HCT116 (cell line): ENCODE measurements at regions not wholly inside any gene's neighbourhood (a gene's known extent, or its start where the extent isn't known, plus 50 kb on each side); places are given as distances from the start of the nearest gene placed in this dataset.

ENCODE experiments used
- ATAC-seq: fragments of 200-7000 bp; cut with Tn5 transposase; 2 replicates; pipeline ENCODE4 v1.9.1; 2020; ENCODE audit warnings: mild to moderate bottlenecking, moderate library complexity
- BruUV-seq: library from RNA; stranded (reverse); fragments of 400-500 nt; replicated peaks from 2 replicates; lab custom pipeline; 2021; lab: Mats Ljungman, UMichigan
- CTCF ChIA-PET: fragments of 300-600 bp; sonication (Branson Sonifier 250); formaldehyde crosslinking; loops from one replicate; lab custom pipeline; 2021; ENCODE audit warnings: antibody characterized with exemption; lab: Charles Lee
- POLR2A ChIA-PET: fragments of 300-600, 350-600 bp; sonication (Branson Sonifier 250); formaldehyde crosslinking; loops from one replicate; lab custom pipeline; 2021; ENCODE audit warnings: antibody characterized with exemption; lab: Charles Lee
- RAD21 ChIA-PET, 2 experiments: fragments of 300-600 bp; sonication (Branson Sonifier 250); formaldehyde crosslinking; loops; one replicate each; lab custom pipeline; 2023; ENCODE audit warnings: low total read pairs in 2 of 2; ENCODE audit not compliant: uncharacterized antibody in 2 of 2, unreplicated experiment in 2 of 2, low non-redundant PET in 1 of 2; lab: Charles Lee
- DNase-seq: peaks from one replicate; pipeline ENCODE4 v3.0.0-alpha.2; 2010; ENCODE audit warnings: low read depth, low spot score
- H2AFZ ChIP-seq: fragments of 200-600 bp; shearing (Covaris generic), sonication (generic); 2 replicates; pipeline ENCODE4 v1.6.1; 2017; ENCODE audit warnings: low read depth, mixed run types, mixed read lengths, antibody characterized with exemption, low read length; ENCODE audit not compliant: poor library complexity, severe bottlenecking
- H3K27ac ChIP-seq: 2 replicates; pipeline ENCODE4 v1.5.1; 2012; ENCODE audit warnings: low read depth, low read length
- H3K27me3 ChIP-seq: fragments of 200-600 bp; sonication (generic); 2 replicates; pipeline ENCODE4 v1.6.1; 2016; ENCODE audit warnings: mixed run types, low read length, mixed read lengths; ENCODE audit not compliant: insufficient read depth
- H3K36me3 ChIP-seq, 2 experiments: fragments of 200-500 bp in 1 of 2; fragments of 200-600 bp in 1 of 2; sonication (Bioruptor generic) in 1 of 2; sonication (generic) in 1 of 2; 2 replicates each; pipeline versions ENCODE4 v1.5.1 to v1.6.1; 2014 to 2016; ENCODE audit warnings: low read length in 2 of 2, inconsistent platforms in 1 of 2, mixed read lengths in 1 of 2, mixed run types in 1 of 2; ENCODE audit not compliant: insufficient read depth in 2 of 2, control insufficient read depth in 1 of 2
- H3K4me1 ChIP-seq, 2 experiments: fragments of 200-600 bp in 1 of 2; sonication (generic) in 1 of 2; 2 replicates each; pipeline versions ENCODE4 v1.5.1 to v1.6.1; 2012 to 2017; ENCODE audit warnings: low read length in 2 of 2, inconsistent platforms in 1 of 2, mild to moderate bottlenecking in 1 of 2, mixed read lengths in 1 of 2, mixed run types in 1 of 2, moderate library complexity in 1 of 2; ENCODE audit not compliant: insufficient read depth in 2 of 2, control insufficient read depth in 1 of 2
- H3K4me2 ChIP-seq: fragments of 200-600 bp; sonication (generic); 2 replicates; pipeline ENCODE4 v1.6.1; 2017; ENCODE audit warnings: mixed run types, low read length, mixed read lengths
- H3K4me3 ChIP-seq, 2 experiments: fragments of 200-600 bp in 1 of 2; sonication (generic) in 1 of 2; replicated peaks in 1 of 2; 2 replicates each; pipeline ENCODE4 v1.5.1; 2011 to 2016; ENCODE audit warnings: low read length in 2 of 2, control low read depth in 1 of 2, low read depth in 1 of 2, mild to moderate bottlenecking in 1 of 2, mixed read lengths in 1 of 2, mixed run types in 1 of 2
- H3K79me2 ChIP-seq: fragments of 200-600 bp; sonication (generic); 2 replicates; pipeline ENCODE4 v1.6.1; 2017; ENCODE audit warnings: mild to moderate bottlenecking, mixed run types, low read length, moderate library complexity, mixed read lengths; ENCODE audit not compliant: insufficient read depth
- H3K9ac ChIP-seq: fragments of 200-600 bp; sonication (generic); 2 replicates; pipeline ENCODE4 v1.6.1; 2016; ENCODE audit warnings: low read length, mixed read lengths
- H3K9me2 ChIP-seq: fragments of 200-600 bp; sonication (generic), shearing (Covaris generic); 2 replicates; pipeline ENCODE4 v1.6.1; 2017; ENCODE audit warnings: mixed run types, mild to moderate bottlenecking, moderate library complexity; ENCODE audit not compliant: insufficient read depth
- H3K9me3 ChIP-seq, 2 experiments: fragments of 200-500 bp in 1 of 2; fragments of 200-600 bp in 1 of 2; sonication (Bioruptor generic) in 1 of 2; sonication (generic) in 1 of 2; 2 replicates each; pipeline ENCODE4 v1.6.1; 2014 to 2017; ENCODE audit warnings: low read length in 2 of 2, mixed read lengths in 2 of 2, inconsistent platforms in 1 of 2, low read depth in 1 of 2, mild to moderate bottlenecking in 1 of 2, mixed run types in 1 of 2, moderate library complexity in 1 of 2; ENCODE audit not compliant: control insufficient read depth in 1 of 2, insufficient read depth in 1 of 2
- H4K20me1 ChIP-seq: fragments of 200-600 bp; sonication (generic), shearing (Covaris generic); 2 replicates; pipeline ENCODE4 v1.6.1; 2017; ENCODE audit warnings: mixed run types, mild to moderate bottlenecking, moderate library complexity; ENCODE audit not compliant: insufficient read depth
- CBX3 ChIP-seq: IDR thresholded peaks from 2 replicates; pipeline ENCODE4 v1.6.1; 2012; ENCODE audit warnings: low read depth
- CEBPB ChIP-seq: IDR thresholded peaks from 2 replicates; pipeline ENCODE4 v1.6.1; 2012; ENCODE audit warnings: low read depth
- EGR1 ChIP-seq: IDR thresholded peaks from 2 replicates; pipeline ENCODE4 v1.6.1; 2012; ENCODE audit warnings: low read depth
- ELF1 ChIP-seq: IDR thresholded peaks from 2 replicates; pipeline ENCODE4 v1.6.1; 2012; ENCODE audit warnings: low read depth, borderline replicate concordance
- EZH2 ChIP-seq: fragments of 200-600 bp; sonication (generic); IDR thresholded peaks from 2 replicates; pipeline ENCODE4 v1.6.1; 2017; ENCODE audit warnings: antibody characterized with exemption, mixed run types
- EZH2phosphoT487 ChIP-seq: fragments of 200-600 bp; IDR thresholded peaks from 2 replicates; pipeline ENCODE4 v1.6.1; 2018; ENCODE audit warnings: antibody characterized with exemption, borderline replicate concordance
- JUND ChIP-seq: IDR thresholded peaks from 2 replicates; pipeline ENCODE4 v1.6.1; 2012
- POLR2A ChIP-seq: IDR thresholded peaks from 2 replicates; pipeline ENCODE4 v1.7.0; 2011; ENCODE audit warnings: borderline replicate concordance; ENCODE audit not compliant: insufficient read depth, insufficient read length; ENCODE audit errors: extremely low read depth
- POLR2AphosphoS5 ChIP-seq: IDR thresholded peaks from 2 replicates; pipeline ENCODE4 v1.6.1; 2011; ENCODE audit warnings: mild to moderate bottlenecking, low read depth, low read length, moderate library complexity
- SIN3A ChIP-seq: IDR thresholded peaks from 2 replicates; pipeline ENCODE4 v1.6.1; 2012; ENCODE audit warnings: low read depth
- SP1 ChIP-seq: IDR thresholded peaks from 2 replicates; pipeline ENCODE4 v1.6.1; 2012; ENCODE audit warnings: low read depth
- TCF7L2 ChIP-seq: IDR thresholded peaks from 2 replicates; pipeline ENCODE4 v1.7.0; 2011; ENCODE audit warnings: borderline replicate concordance, inconsistent platforms; ENCODE audit not compliant: insufficient read depth, insufficient read length; ENCODE audit errors: extremely low read depth
- YY1 ChIP-seq: IDR thresholded peaks from 2 replicates; pipeline ENCODE4 v1.6.1; 2011; ENCODE audit warnings: low read length, low read depth, moderate library complexity, mild to moderate bottlenecking; ENCODE audit not compliant: insufficient replicate concordance; ENCODE audit errors: extremely low read depth
- ZNF274 ChIP-seq: fragments of 200-500 bp; sonication (Bioruptor generic); IDR thresholded peaks from 2 replicates; pipeline ENCODE4 v1.6.1; 2014; ENCODE audit warnings: mild to moderate bottlenecking, low read depth, low read length, inconsistent platforms
- intact Hi-C: fragments of 100-400 bp; cut with micrococcal nuclease; formaldehyde crosslinking; loops from 2 replicates; pipeline ENCODE4 v1.10.0; 2022
- TF ChIP-seq, protein P1 (sequence below): IDR thresholded peaks from 2 replicates; pipeline ENCODE4 v1.6.1; 2012
- TF ChIP-seq, protein P2 (sequence below): IDR thresholded peaks from 2 replicates; pipeline ENCODE4 v1.6.1; 2012
- TF ChIP-seq, protein P3 (sequence below): IDR thresholded peaks from 2 replicates; pipeline ENCODE4 v1.6.1; 2012; ENCODE audit warnings: low read depth

DNA sequence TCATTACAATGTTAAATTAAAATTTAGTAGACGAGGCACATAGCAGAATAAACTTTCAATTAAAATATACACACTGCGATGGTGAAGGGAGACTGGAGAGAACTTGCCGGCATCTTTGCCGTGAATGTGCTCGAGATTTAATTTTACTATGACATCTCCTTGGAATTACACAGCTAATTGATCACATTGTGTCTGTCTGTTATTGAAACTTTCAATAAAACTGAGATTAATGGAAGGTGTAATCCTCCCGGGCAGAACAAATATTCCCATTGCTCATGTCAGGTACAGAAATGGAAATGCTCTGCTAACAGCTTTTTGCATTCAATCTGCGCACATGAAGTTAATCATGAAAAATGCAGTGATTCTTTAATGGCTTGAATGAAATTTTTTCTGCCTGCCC lies 210.1 kb upstream of the NLRP1 start:
- no peak for TF ChIP-seq CEBPB
- TF ChIP-seq, protein P1, sequence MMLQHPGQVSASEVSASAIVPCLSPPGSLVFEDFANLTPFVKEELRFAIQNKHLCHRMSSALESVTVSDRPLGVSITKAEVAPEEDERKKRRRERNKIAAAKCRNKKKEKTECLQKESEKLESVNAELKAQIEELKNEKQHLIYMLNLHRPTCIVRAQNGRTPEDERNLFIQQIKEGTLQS = no peak
- TF ChIP-seq JUND = no peak
- no peak for TF ChIP-seq ELF1
- no peak for TF ChIP-seq EGR1
- TF ChIP-seq POLR2A = no peak
- TF ChIP-seq ZNF274 = no peak
- TF ChIP-seq EZH2phosphoT487 = no peak
- TF ChIP-seq SIN3A = no peak
- TF ChIP-seq YY1 = no peak
- TF ChIP-seq, protein P2, sequence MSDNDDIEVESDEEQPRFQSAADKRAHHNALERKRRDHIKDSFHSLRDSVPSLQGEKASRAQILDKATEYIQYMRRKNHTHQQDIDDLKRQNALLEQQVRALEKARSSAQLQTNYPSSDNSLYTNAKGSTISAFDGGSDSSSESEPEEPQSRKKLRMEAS = no peak
- no peak for TF ChIP-seq CBX3
- TF ChIP-seq, protein P3, sequence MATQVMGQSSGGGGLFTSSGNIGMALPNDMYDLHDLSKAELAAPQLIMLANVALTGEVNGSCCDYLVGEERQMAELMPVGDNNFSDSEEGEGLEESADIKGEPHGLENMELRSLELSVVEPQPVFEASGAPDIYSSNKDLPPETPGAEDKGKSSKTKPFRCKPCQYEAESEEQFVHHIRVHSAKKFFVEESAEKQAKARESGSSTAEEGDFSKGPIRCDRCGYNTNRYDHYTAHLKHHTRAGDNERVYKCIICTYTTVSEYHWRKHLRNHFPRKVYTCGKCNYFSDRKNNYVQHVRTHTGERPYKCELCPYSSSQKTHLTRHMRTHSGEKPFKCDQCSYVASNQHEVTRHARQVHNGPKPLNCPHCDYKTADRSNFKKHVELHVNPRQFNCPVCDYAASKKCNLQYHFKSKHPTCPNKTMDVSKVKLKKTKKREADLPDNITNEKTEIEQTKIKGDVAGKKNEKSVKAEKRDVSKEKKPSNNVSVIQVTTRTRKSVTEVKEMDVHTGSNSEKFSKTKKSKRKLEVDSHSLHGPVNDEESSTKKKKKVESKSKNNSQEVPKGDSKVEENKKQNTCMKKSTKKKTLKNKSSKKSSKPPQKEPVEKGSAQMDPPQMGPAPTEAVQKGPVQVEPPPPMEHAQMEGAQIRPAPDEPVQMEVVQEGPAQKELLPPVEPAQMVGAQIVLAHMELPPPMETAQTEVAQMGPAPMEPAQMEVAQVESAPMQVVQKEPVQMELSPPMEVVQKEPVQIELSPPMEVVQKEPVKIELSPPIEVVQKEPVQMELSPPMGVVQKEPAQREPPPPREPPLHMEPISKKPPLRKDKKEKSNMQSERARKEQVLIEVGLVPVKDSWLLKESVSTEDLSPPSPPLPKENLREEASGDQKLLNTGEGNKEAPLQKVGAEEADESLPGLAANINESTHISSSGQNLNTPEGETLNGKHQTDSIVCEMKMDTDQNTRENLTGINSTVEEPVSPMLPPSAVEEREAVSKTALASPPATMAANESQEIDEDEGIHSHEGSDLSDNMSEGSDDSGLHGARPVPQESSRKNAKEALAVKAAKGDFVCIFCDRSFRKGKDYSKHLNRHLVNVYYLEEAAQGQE = no peak
- TF ChIP-seq SP1 = no peak
- no peak for TF ChIP-seq TCF7L2
- TF ChIP-seq EZH2 = no peak
- no peak for TF ChIP-seq POLR2AphosphoS5
- H3K79me2 ChIP-seq = no peaks in the 10 kb centered on the region
- H3K9ac ChIP-seq = no peak overlapping the region
- no peak overlapping the region for H3K4me3 ChIP-seq
- H2AFZ ChIP-seq = no peak overlapping the region
- no peaks in the 10 kb centered on the region for H3K4me1 ChIP-seq
- ChIA-PET RAD21 (no interaction called here), POLR2A (no interaction called here), CTCF (interaction anchor here (1.0 to 1.3 kb wide), 5 partner anchors 13 to 618 kb away, joined by 3 to 4 read pairs (median 3); no protein-coding TSS in a partner anchor)
- peaks cover 39% of the 10 kb centered on the region; the same call in 1 of the 2 replicates for H3K27me3 ChIP-seq
- H3K27ac ChIP-seq = no peak overlapping the region
- no peaks in the 10 kb centered on the region for H3K9me2 ChIP-seq
- H4K20me1 ChIP-seq = no peaks in the 10 kb centered on the region
- ATAC-seq (no peak), DNase-seq (no peak)
- no peaks in the 10 kb centered on the region for H3K36me3 ChIP-seq
- no peak overlapping the region for H3K4me2 ChIP-seq
- intact Hi-C loops = loop anchor here (10.0 kb wide), 1 partner anchor 480 kb away; no protein-coding TSS in a partner anchor
- BruUV-seq = no TSS peak
- peaks cover 7 to 12% of the 10 kb centered on the region in 2 experiments; a peak in 3 of 4 replicates for H3K9me3 ChIP-seq
